Neural cell (in vitro differentiated cells): ENCODE measurements at regions not wholly inside any gene's neighbourhood (a gene's known extent, or its start where the extent isn't known, plus 50 kb on each side); places are given as distances from the start of the nearest gene placed in this dataset.

Experiments used
- H2AFZ ChIP-seq: fragments of 200-600, 300-800 bp; sonication (generic), shearing (Covaris generic); 2 replicates; pipeline ENCODE4 v1.6.0; 2014; ENCODE audit warnings: low read depth, mild to moderate bottlenecking, antibody characterized with exemption, low read length, moderate library complexity
- H3F3A ChIP-seq: fragments of 200-600 bp; shearing (Covaris generic); 2 replicates; pipeline ENCODE4 v1.6.1; 2016; ENCODE audit warnings: mild to moderate bottlenecking, moderate library complexity, mixed read lengths, antibody characterized with exemption, low read length; ENCODE audit not compliant: insufficient read depth, poor library complexity, severe bottlenecking
- H3K27ac ChIP-seq: fragments of 200-600, 300-800 bp; sonication (generic), shearing (Covaris generic); 2 replicates; pipeline ENCODE4 v1.5.1; 2014; ENCODE audit warnings: mild to moderate bottlenecking, low read length, moderate library complexity
- H3K27me3 ChIP-seq: fragments of 300-800, 200-600 bp; sonication (generic), shearing (Covaris generic); 2 replicates; pipeline ENCODE4 v1.6.0; 2014; ENCODE audit warnings: mild to moderate bottlenecking, low read depth, low read length, moderate library complexity; ENCODE audit not compliant: insufficient read depth
- H3K36me3 ChIP-seq: fragments of 300-800, 200-600 bp; sonication (generic), shearing (Covaris generic); 2 replicates; pipeline ENCODE4 v1.5.1; 2014; ENCODE audit warnings: mild to moderate bottlenecking, antibody characterized with exemption, low read length, moderate library complexity; ENCODE audit not compliant: insufficient read depth
- H3K4me2 ChIP-seq: fragments of 300-800, 200-600 bp; sonication (generic), shearing (Covaris generic); 2 replicates; pipeline ENCODE4 v1.6.0; 2014; ENCODE audit warnings: mild to moderate bottlenecking, low read length
- H3K4me3 ChIP-seq: fragments of 300-800, 200-600 bp; sonication (generic), shearing (Covaris generic); 2 replicates; pipeline ENCODE4 v1.5.1; 2014; ENCODE audit warnings: mild to moderate bottlenecking, low read length, moderate library complexity
- H3K79me2 ChIP-seq: fragments of 200-600 bp; shearing (Covaris generic); replicated peaks from 2 replicates; pipeline ENCODE4 v1.6.0; 2014; ENCODE audit warnings: mild to moderate bottlenecking, low read length, moderate library complexity; ENCODE audit not compliant: insufficient read depth
- H3K9ac ChIP-seq: fragments of 300-800, 200-600 bp; sonication (generic), shearing (Covaris generic); 2 replicates; pipeline ENCODE4 v1.6.1; 2016; ENCODE audit warnings: mild to moderate bottlenecking, low read length, mixed read lengths
- H3K9me2 ChIP-seq: fragments of 200-600 bp; shearing (Covaris generic); 2 replicates; pipeline ENCODE4 v1.6.1; 2016; ENCODE audit warnings: mild to moderate bottlenecking, low read length, mixed read lengths; ENCODE audit not compliant: insufficient read depth
- H3K9me3 ChIP-seq: fragments of 200-600, 300-800 bp; sonication (generic), shearing (Covaris generic); 2 replicates; pipeline ENCODE4 v1.6.1; 2016; ENCODE audit warnings: mild to moderate bottlenecking, mixed run types, low read length, moderate library complexity, mixed read lengths
- H4K20me1 ChIP-seq: fragments of 200-600 bp; shearing (Covaris generic); 2 replicates; pipeline ENCODE4 v1.6.1; 2016; ENCODE audit warnings: mild to moderate bottlenecking, mixed run types; ENCODE audit not compliant: insufficient read depth
- EP300 ChIP-seq: fragments of 450-650 bp; conservative IDR thresholded peaks from 2 replicates; pipeline ENCODE4 v1.6.1; 2014; ENCODE audit warnings: antibody characterized with exemption, mild to moderate bottlenecking, moderate library complexity; ENCODE audit not compliant: poor library complexity, severe bottlenecking
- EZH2 ChIP-seq: fragments of 200-600, 300-800 bp; shearing (Covaris generic), sonication (generic); IDR thresholded peaks from 2 replicates; pipeline ENCODE4 v1.6.1; 2014; ENCODE audit warnings: antibody characterized with exemption, low read length, borderline replicate concordance, mild to moderate bottlenecking; ENCODE audit not compliant: insufficient read depth, poor library complexity, severe bottlenecking
- MXI1 ChIP-seq: fragments of 450-650 bp; conservative IDR thresholded peaks from 2 replicates; pipeline ENCODE4 v1.6.1; 2014; ENCODE audit warnings: antibody characterized with exemption, mild to moderate bottlenecking; ENCODE audit not compliant: poor library complexity, severe bottlenecking
- POLR2AphosphoS5 ChIP-seq: IDR thresholded peaks from 2 replicates; pipeline ENCODE4 v1.6.1; 2012
- RAD21 ChIP-seq: fragments of 450-650 bp; conservative IDR thresholded peaks from 2 replicates; pipeline ENCODE4 v1.6.1; 2014; ENCODE audit warnings: antibody characterized with exemption, mild to moderate bottlenecking, moderate library complexity
- SMC3 ChIP-seq: fragments of 450-650 bp; conservative IDR thresholded peaks from 2 replicates; pipeline ENCODE4 v1.6.1; 2014; ENCODE audit warnings: antibody characterized with exemption, mild to moderate bottlenecking, moderate library complexity; ENCODE audit not compliant: poor library complexity
- TAF1 ChIP-seq: IDR thresholded peaks from 2 replicates; pipeline ENCODE4 v1.6.1; 2012; ENCODE audit warnings: low read depth
- TF ChIP-seq, protein P1 (sequence below): IDR thresholded peaks from 2 replicates; pipeline ENCODE4 v1.6.1; 2012; ENCODE audit warnings: borderline replicate concordance
- TF ChIP-seq, protein P2 (sequence below): fragments of 450-650 bp; IDR thresholded peaks from 2 replicates; pipeline ENCODE4 v1.5.1; 2014; ENCODE audit warnings: antibody characterized with exemption, mild to moderate bottlenecking, moderate library complexity; ENCODE audit not compliant: poor library complexity, severe bottlenecking

DNA sequence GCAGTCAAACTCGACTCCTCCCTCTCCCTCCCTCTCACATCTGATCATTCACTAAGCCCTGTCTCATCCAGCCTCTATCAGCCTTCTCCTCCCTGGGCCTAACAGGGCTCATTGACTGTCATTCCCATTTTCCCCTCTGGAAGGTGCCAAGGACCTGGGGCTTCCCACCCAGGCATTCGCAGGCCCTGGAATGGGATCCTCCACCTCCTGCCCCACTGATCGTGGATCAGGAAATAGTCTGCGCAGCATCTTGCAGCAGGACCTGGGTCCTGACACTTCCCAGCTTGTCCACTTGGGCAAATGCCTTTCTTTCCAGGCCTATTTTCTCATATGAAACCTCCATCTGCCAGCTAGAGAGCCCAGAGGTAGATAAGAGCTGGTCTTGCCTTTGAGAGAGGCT is 71.2 kb upstream of the ZC3H12A start:
- Histone ChIP-seq H4K20me1 (no peaks in the 10 kb centered on the region), H3K9me3 (no peaks in the 10 kb centered on the region), H3K27ac (no peak overlapping the region), H3K4me3 (no peak overlapping the region), H3K4me2 (no peak overlapping the region), H3K27me3 (no peaks in the 10 kb centered on the region), H2AFZ (no peak overlapping the region), H3K79me2 (no peaks in the 10 kb centered on the region), H3K9ac (no peak overlapping the region), H3K9me2 (no peaks in the 10 kb centered on the region), H3F3A (no peaks in the 10 kb centered on the region), H3K36me3 (no peaks in the 10 kb centered on the region)
- TF ChIP-seq SMC3 (no peak), RAD21 (no peak), EP300 (no peak), MXI1 (no peak), EZH2 (no peak), POLR2AphosphoS5 (no peak), TAF1 (no peak)
- TF ChIP-seq, protein P1, sequence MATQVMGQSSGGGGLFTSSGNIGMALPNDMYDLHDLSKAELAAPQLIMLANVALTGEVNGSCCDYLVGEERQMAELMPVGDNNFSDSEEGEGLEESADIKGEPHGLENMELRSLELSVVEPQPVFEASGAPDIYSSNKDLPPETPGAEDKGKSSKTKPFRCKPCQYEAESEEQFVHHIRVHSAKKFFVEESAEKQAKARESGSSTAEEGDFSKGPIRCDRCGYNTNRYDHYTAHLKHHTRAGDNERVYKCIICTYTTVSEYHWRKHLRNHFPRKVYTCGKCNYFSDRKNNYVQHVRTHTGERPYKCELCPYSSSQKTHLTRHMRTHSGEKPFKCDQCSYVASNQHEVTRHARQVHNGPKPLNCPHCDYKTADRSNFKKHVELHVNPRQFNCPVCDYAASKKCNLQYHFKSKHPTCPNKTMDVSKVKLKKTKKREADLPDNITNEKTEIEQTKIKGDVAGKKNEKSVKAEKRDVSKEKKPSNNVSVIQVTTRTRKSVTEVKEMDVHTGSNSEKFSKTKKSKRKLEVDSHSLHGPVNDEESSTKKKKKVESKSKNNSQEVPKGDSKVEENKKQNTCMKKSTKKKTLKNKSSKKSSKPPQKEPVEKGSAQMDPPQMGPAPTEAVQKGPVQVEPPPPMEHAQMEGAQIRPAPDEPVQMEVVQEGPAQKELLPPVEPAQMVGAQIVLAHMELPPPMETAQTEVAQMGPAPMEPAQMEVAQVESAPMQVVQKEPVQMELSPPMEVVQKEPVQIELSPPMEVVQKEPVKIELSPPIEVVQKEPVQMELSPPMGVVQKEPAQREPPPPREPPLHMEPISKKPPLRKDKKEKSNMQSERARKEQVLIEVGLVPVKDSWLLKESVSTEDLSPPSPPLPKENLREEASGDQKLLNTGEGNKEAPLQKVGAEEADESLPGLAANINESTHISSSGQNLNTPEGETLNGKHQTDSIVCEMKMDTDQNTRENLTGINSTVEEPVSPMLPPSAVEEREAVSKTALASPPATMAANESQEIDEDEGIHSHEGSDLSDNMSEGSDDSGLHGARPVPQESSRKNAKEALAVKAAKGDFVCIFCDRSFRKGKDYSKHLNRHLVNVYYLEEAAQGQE: no peak
- TF ChIP-seq, protein P2, sequence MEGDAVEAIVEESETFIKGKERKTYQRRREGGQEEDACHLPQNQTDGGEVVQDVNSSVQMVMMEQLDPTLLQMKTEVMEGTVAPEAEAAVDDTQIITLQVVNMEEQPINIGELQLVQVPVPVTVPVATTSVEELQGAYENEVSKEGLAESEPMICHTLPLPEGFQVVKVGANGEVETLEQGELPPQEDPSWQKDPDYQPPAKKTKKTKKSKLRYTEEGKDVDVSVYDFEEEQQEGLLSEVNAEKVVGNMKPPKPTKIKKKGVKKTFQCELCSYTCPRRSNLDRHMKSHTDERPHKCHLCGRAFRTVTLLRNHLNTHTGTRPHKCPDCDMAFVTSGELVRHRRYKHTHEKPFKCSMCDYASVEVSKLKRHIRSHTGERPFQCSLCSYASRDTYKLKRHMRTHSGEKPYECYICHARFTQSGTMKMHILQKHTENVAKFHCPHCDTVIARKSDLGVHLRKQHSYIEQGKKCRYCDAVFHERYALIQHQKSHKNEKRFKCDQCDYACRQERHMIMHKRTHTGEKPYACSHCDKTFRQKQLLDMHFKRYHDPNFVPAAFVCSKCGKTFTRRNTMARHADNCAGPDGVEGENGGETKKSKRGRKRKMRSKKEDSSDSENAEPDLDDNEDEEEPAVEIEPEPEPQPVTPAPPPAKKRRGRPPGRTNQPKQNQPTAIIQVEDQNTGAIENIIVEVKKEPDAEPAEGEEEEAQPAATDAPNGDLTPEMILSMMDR: no peak

DNA sequence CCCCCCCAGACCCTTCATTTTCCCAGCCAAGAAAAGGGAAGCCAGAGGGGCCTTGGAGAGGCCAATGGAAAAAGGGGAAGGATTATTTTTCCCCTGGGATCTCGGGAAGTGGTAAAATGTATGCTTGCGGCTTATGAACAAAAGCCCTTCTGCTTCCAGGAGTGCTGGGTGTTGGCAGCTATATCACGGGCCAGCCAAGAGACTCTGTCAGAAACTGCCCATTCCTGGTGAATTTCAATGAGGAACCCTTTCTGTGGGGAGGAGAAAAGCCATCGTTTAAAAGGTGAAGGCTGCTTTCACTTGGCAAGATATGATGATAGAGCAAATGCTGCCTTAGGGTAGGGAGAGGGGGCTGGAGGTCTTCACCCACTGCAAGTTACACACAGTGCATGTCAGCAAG is 69.7 kb upstream of the ZC3H12A start:
- Histone ChIP-seq H3K9ac (no peak overlapping the region), H3K9me2 (no peaks in the 10 kb centered on the region), H3K27me3 (no peaks in the 10 kb centered on the region), H3F3A (no peaks in the 10 kb centered on the region), H4K20me1 (no peaks in the 10 kb centered on the region), H3K4me2 (no peak overlapping the region), H2AFZ (no peak overlapping the region), H3K36me3 (no peaks in the 10 kb centered on the region), H3K4me3 (no peak overlapping the region), H3K27ac (no peak overlapping the region), H3K9me3 (no peaks in the 10 kb centered on the region), H3K79me2 (no peaks in the 10 kb centered on the region)
- TF ChIP-seq RAD21: no peak
- no peak for TF ChIP-seq POLR2AphosphoS5

DNA sequence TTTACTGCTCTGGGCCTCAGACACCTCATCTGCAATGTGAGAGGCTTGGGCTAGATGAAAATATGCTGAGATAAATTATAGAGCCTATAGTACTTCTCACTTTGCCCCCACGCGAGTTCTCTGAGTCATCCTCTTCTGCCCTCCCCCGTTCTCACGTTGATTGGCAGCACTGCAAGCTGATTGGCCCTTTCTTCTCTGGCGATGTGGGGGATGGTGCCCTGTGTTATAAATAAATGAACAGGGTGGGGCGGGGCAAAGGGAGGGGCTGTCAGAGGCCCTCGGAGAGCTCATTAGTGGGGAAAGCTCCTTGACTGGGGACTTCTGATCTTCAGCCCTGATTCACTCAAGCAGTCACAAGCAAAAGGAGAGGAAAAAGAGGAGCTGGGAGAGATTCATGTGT is 64.3 kb upstream of the ZC3H12A start:
- no peak for TF ChIP-seq POLR2AphosphoS5
- TF ChIP-seq, protein P2: no peak
- no peak for TF ChIP-seq MXI1
- no peak for TF ChIP-seq SMC3
- TF ChIP-seq EP300: no peak
- no peak for TF ChIP-seq RAD21
- no peak for TF ChIP-seq EZH2
- TF ChIP-seq, protein P1: no peak
- TF ChIP-seq TAF1: no peak
- H3K27ac ChIP-seq: no peak overlapping the region
- no peaks in the 10 kb centered on the region for H4K20me1 ChIP-seq
- no peaks in the 10 kb centered on the region for H3K79me2 ChIP-seq
- peak overlapping the region; percentile 3 for H3K4me3 ChIP-seq
- H3K9ac ChIP-seq: no peak overlapping the region
- H3K4me2 ChIP-seq: no peak overlapping the region
- no peaks in the 10 kb centered on the region for H3K9me2 ChIP-seq
- H2AFZ ChIP-seq: no peak overlapping the region
- H3K27me3 ChIP-seq: no peaks in the 10 kb centered on the region
- H3F3A ChIP-seq: no peaks in the 10 kb centered on the region
- H3K9me3 ChIP-seq: no peaks in the 10 kb centered on the region
- H3K36me3 ChIP-seq: no peaks in the 10 kb centered on the region
